ENCODE measurements at regions not wholly inside any gene's neighbourhood (a gene's known extent, or its start where the extent isn't known, plus 50 kb on each side); places are given as distances from the start of the nearest gene placed in this dataset.

DNA sequence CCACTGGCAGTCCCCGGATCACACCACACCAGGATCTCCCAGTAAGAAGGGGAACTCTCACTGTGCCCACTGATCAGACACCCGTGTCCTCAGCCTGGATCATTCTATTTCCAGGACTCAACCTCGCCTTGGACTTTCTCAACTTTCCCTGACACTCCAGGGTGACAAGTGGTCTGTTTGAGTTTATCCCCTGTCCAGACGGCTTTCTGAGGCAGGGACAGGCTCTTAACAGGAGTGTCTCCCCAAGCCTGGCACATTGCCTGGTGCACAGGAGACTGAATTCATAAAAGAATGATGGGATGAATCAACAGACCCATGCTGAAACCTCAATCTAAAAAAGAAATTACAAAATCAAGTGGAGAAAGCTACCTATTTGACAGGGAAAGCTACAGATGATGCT is 606.6 kb downstream of the EFNB2 start:
- no peak for DNase-seq (ENCODE audit: low spot score)

DNA sequence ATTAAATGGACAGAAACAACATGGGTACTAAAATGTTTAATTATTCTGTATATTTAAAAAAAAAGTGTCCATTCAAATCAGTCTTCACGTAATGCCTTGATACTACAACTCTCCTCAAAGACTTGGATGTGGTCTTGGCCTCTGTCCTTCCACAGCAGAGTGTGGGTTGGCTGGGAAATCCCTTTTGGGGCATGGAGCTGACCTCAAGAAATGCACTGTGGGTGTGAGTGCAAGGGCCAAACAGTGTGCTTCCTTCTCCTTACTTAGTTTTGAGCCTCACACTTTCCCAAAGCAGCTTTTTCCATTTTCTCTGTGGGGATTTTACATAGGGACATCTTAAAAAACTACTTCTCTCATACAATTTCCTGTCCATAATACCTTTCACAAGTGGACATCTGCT is 607.4 kb downstream of the EFNB2 start:
- DNase-seq (ENCODE audit: low spot score) = no peak

DNA sequence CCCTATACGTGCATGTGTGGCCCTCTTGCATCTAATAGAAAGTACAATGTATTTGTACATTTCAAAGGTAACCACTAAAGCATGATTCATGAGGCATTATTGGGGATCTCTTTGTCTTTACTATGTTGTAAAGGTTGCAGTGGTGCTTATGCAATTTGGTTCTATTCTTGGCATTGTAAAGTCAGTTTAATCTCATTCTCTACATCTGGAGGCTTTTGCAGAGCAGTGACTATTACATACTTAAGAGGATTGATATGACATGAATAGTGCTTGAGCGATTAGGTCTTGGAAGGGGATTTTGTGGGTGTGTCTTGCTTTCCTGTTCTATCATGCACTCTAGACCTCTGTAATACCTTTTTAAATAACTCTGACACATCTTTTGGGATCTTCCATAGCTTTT is 610.0 kb downstream of the EFNB2 start:
- no peak for DNase-seq (ENCODE audit: low spot score)

DNA sequence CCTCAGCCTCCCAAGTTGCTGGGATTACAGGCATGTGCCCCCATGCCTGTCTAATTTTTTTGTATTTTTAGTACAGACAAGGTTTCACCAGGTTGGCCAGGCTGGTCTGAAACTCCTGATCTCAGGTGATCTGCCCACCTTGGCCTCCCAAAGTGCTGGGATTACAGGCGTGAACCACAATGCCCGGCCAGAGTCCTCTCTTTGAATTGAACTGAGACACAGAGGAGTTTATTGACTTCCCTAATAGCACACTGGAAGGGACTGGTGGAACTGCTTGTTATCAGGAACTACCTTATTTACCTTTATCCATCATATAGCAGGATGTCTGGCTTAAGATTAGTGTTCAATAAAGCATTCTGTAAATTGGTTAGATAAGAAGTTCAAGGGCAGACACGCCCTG is 613.8 kb downstream of the EFNB2 start:
- no peak for DNase-seq (ENCODE audit: low spot score)

DNA sequence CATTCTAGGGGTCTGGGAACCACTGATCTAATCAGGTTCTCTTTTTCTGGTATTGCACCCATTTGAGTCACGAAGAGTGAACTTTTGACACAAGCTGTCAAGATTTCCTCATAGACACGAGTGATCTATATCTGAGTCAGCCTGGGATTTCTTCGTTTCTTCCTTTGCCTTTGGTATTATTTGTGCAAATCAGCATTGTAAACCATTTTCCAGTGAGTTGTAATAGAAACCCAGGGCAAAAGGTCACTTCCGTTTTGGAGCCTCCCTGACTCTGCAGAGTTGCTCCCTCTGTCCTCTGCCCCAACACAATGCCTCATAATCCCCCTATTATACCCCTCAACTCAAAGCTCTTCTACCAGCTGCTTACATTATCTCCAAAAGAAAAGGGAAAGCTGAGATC is 615.1 kb downstream of the EFNB2 start:
- no peak for DNase-seq (ENCODE audit: low spot score)

DNA sequence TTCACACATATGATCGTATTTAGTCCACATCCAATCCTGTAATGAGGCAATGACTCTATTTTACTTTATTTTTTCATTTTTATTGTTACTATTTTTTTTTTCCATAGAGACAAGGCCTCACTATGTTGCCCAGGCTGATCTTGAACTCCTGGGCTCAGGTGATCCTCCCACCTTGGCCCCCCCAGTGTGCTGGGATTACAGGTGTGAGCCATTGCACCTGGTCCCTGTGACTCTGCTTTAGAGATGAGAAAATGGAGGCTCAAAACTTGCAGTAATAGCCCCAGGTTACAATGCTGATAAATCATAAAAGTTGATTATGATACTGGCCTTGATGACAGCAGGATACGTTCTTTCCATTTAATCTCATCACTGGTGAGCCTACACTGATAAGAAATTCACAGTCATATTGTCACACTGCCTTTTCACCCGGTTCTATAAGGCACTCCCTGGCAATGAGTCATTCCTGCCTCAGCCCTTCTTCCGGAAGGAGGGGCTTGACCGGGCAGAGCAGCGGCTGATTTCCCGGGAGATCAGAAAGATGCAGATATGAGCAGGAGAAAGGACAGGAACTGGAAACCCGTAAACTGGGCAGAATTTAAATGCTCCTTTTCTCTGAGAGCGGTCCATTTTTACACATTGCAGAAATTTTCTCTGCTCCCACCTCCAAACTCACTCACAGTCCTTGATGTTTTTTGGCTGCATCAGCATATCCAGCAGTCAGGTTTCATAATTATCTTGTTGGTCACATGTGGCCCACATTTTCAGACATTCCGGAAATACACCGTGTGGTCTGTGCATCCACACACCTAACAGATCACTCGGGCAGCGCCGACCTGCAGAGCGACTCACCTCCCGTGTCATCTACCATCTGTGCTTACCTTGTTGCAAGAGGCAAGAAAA is 616.4 kb downstream of the EFNB2 start:
- no peak for DNase-seq (ENCODE audit: low spot score)

DNA sequence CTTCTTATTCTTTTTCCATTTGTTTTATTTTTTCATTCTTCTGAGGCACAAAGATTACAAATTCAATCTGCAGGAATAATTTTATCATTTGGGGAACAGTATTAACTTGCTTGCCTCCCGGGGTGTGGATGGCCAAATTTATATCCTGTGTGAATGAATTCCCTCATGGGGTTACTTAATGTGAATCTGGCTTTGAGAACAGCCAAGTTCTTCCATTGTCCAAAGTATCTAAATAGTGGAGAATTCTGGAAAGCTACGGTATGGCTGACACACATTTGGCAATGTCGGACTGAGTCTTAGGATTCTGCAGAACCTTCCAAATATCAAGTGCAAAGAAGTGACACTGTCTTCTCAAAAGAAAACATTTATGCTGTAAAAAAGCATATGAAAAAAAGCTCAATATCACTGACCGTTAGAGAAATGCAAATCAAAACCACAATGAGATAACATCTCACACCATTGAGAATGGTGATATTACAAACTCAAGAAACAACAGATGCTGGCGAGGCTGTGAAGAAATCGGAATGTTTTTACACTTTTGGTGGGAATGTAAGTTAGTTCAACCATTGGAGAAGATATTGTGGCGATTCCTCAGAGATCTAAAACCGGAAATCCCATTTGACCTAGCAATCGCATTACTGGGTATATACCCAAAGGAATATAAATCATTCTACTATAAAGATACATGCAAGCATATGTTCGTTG is 620.2 kb downstream of the EFNB2 start:
- no peak for DNase-seq (ENCODE audit: low spot score)

DNA sequence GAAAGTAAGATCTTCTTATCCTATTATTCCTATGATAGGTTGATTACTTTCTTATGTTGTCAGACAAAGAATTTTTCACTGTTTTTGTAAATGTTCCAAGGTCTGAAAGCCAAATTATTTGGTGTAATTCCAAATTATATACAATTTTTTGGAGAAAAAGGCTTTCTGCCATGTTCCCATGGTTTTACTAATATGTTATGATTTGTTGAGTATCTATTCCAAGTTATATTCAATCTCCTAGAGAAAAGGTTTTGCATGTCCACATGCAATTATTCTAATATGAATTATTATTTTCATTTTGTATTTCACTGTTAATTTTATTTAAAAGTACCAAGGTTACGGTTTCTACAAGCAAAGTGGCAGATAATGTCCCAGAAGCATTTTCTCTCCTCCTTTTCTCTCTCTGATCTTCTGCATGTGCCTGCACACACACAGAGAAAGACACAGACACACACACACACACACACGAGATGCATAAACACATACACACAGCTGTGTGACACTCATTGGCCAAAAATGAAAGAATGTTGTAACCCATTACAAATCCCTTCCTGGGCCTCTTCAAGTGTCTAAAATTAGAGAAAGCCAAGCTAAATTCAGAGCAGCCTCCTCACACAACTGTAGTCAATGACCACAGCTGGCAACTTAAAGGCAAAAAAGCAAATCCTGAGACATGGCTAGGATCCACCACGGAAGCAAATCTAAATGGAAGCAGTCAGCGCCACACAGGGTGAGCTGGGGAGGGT is 621.0 kb downstream of the EFNB2 start:
- DNase-seq (ENCODE audit: low spot score) = no peak

DNA sequence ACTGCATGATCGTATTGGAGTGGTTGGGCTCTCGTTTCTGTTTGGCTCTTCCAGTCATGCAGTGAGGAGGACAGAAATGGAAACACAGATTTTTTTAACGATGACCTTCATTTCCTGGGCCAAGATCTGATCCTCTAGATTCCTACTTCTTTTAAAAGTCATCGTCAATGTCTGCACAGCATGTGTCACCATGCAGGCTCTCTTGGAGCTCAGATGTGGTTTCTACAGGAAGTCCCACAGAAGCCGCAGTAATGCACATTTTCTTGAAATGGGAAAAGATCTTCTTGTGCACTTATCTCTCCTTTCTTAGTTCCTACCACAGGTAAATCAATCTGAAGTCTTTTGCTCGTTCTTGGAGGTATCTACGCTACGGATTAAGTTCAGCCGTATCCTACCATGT is 626.9 kb downstream of the EFNB2 start:
- DNase-seq (ENCODE audit: low spot score) = no peak

DNA sequence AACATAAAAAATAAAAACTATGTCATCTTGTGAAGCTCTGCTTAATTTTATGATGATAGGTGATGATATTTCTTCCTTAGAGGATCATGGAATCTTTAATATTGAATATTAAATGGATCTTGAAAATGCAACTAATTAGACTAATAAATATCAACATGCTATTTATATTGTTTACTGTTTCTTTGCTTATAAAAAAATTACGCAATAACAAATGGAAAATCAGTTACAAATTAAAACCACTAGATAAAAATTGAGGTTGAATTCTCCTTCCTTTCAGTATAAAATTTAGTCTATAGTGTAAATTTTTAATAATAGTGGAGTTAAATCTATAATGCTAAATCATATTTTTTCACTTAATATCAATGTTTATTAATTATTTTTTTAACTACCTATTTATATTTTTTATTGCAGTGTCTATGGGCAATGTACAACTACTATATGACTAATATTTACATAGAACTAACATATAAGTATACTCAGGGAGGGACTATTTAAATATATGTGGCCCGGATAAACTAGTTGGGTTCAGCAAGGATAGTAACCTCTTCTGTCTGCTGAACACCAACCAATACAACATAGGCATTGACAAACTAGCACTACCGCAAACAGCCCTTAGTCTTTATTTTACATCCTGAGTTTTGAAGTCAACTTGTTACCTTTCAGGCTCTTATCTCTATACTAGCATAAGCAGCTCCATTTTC is 628.0 kb downstream of the EFNB2 start:
- DNase-seq (ENCODE audit: low spot score) = no peak

DNA sequence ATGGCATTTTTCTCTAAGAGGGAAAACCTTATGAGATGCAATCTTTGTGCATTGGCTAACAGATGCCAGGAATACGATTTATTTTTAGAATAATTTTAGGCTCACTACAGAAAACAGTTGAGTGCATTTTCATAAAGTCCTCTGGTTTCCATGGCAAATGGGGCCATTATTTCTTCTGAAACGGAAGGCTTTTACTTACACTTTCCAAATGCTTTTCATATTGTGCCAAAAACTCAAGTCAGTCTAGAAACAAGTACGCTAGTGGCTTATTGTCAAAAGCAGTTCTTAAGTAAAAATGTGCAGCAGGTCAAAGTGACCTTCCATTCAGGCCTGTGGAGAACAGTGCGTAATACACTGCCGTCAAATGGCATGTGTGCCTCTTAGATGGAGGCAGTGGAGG is 628.7 kb downstream of the EFNB2 start:
- peak; percentile 26 for DNase-seq (ENCODE audit: low spot score)

DNA sequence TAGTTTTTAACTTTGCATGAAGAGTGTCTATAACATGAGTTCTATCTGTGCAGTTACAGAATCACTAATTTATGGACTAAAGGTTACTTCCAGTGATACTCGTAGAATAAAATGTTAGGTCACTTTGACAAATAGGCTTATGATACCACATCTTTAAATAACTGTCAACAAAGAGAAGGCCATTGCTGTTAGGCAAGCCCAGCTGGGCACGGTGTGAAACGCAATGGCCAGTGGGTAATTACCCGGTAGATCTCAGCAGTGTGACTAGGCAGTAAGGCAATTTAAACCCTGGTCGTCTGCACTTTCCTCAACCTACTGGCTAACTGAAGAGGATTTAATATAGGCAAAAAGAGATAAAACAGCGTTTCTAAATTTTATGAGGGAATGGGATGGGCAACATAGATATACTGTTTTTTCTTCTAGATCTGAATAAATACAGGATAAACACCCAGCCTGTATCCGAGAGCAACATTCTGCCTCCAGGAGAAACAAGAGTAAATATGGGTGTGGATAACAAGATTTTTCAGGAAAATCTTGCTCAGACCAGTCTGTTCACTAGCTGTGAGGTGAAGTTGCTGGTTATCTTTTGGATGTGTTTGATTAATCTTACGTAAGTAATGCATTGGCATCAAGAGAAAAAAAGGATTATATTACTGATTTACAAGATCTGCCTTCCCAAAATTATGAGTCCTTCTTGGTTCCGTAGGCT is 631.3 kb downstream of the EFNB2 start:
- no peak for DNase-seq (ENCODE audit: low spot score)

DNA sequence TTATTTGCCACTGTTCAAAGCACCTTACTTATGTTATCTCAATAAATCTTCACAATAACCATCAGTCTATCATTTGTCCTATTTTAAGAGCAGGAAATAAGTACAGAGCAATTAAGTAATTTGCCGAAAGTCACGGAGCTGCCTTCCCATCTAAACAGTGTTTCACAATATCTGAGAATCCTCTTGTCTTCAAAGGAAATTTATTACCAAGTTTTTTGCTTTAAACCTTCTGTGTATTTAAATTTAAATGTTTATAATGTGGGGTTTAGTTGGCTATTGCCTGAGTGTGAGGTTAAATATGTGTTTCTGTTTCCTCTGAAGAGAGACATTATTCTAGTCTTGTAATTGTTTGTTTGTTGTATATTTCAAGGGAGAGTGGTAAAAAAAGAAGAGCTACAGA is 633.1 kb downstream of the EFNB2 start:
- DNase-seq (ENCODE audit: low spot score) = no peak

DNA sequence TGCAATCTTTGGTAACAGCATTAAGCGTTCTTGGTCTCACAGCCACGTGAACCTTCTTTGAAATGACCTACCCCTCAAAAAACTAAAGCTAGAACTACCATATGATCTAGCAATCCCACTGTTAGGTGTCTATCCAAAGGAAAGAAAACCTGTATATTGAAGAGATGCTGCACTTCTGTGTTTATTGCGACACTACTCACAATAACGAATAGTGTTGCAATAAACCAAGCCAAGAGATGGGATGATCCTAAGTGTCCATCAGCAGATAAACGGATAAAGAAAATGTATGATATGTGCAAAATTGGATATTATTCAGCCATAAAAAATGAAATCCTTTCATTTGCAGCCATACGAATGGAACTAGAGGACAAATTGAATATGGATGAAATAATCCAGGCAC is 637.9 kb downstream of the EFNB2 start:
- DNase-seq (ENCODE audit: low spot score) = no peak

DNA sequence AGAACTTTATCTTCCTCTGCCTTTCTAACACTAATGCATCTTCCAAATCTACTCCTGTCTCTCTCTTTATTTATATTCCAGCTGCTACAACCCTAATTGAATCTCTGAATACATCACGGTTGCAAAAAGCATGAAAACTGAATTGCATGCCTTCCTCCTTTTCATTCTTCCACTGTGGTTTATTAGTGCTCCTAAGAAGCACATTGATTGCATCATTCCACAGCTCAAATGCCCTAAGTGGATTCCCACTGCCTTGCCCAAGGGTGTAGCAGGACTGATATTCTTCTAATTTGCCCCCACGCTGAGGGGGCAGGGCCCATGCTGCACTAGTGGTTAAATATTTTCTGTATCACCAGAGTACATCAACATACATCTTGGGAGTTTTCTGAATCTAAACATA is 640.8 kb downstream of the EFNB2 start:
- no peak for DNase-seq (ENCODE audit: low spot score)

DNA sequence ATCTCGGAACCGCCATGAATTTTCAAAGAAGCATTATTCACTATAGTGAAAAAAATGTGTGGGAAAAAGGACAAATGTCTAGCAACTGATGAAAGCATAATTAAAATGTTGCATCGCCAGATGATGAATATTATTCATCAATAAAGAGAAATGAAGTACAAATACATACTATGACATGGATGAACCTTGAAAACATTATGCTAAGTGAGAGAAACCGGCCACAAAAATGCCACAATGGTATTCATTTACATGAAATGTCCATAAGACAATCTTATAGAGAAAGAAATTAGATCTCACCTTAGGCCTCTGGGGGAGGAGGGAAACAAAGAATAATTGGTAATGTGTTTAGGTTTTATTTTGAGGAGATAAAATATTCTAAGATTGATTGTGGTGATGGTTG is 645.0 kb downstream of the EFNB2 start:
- no peak for DNase-seq (ENCODE audit: low spot score)

DNA sequence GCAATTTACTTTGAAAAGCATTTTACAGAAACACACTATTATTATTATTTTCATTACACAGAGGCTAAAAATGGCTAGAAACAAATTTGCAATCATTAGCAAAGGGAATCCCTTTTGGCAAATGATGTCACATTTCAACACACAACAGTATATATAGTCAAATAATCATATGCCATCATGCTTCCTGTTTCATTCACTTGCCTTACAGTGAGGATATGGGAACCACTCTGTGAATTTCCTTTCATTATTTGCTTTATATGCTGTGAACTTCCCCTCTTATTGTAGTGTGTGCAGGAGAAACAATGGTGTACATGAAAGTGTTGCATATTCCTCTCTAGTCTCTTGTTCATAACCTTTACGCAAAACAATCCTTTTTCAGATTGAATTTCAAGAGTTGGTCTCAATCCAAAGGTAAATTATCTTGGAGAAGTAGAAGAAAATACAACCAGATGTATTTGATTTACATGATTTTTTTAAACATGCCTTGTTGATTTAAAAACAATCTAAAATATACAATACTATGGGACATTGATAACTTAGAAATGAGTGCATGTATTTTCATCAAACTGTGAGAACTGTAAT is 657.3 kb downstream of the EFNB2 start:
- DNase-seq (ENCODE audit: low spot score) = no peak

DNA sequence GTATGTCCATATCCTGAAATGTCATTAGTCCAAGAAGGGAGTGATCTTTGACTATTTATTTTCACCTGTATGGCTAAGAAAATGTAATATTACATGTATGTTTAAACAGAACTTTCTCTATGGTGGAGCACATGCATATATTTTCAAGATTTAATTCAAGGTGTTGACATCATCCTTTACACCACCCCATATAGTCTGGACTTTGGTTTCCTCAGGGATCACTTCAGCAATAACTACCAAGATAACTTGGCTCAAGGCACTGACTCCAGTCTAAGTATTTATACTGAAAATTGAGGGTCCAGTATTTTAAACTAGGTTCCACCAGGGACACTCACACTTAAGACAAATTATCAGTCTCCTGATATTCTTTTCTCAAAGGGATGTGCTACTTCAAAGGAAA is 660.6 kb downstream of the EFNB2 start:
- no peak for DNase-seq (ENCODE audit: low spot score)

DNA sequence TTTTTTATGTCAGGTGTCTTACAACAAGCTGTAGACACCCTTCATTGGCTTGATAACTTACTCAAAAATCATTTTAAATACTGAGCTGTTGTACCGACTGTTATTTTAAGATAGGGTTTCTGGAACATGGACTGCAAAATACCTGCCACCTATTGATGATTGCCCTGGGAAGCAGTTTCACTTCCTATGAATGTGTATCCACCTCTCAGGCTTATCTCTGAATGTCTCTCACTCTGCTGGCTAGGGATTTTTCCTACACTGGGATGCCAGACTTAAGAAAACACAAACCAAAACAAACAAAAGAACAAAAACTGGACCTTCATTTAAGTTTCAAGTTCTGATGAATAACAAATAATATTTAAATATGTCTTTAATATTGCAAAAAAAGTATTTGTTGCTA is 663.7 kb downstream of the EFNB2 start:
- DNase-seq (ENCODE audit: low spot score) = no peak

DNA sequence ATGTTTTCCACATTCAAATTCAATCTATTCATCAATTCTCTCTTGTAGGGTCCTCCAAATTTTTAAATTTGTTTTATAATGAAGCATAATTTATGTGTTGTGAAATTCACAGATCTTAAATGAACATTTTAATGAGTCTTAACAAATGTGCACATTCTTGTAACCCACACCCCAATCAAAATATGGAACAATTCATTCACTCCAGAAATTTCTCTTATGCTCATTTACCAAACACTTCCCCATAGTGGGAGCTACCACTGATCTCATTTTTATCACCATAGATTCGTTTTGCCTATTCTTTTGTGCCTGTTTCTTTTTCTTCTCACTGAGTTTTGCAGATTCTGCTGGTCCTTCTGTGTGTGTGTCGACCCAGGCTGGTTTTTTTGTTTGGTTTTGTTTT is 664.1 kb downstream of the EFNB2 start:
- DNase-seq (ENCODE audit: low spot score) = no peak

DNA sequence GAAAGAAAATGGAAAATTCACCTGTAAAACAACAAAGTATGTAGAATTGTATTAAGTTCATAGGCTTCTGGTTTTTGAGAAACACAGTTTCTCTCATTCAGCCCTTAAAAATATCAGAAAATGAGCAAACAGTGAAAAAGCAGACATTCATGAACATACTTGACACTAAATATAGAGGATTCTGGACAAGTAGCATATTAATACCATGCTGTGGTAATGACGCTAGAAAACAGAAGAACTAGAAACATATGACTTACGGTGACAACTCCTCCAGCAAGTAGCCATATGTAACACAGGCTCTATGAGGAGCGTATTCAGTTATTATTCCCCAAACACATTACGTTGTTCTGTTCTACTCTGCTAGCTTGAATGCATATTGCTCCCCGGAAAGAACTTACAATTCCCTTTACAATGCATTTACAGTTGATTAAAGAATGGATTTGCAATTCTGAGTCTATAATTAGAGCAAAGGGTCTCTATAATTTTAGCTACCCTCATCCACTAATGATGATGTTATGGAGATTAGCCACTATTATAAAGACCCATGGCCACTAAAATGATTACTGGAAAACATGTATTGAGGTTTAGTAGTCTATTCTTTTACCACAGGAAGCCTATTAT is 672.1 kb downstream of the EFNB2 start:
- no peak for DNase-seq (ENCODE audit: low spot score)
